Central memory CD8-positive, alpha-beta T cell (primary cell): ENCODE measurements at regions not wholly inside any gene's neighbourhood (a gene's known extent, or its start where the extent isn't known, plus 50 kb on each side); places are given as distances from the start of the nearest gene placed in this dataset.
"Not testable (repeated sequence)": the region's sequence is repeated elsewhere in the genome, so short reads cannot be mapped to it uniquely, and the experiment has no call there.

Source experiments
- ATAC-seq: fragments of 150-1000 bp; cut with Tn5 transposase; replicated peaks from 2 replicates; pipeline ENCODE4 v1.10.0; 2022; ENCODE audit warnings: mild to moderate bottlenecking, moderate FRiP score, moderate number of reproducible peaks; ENCODE audit not compliant: poor library complexity, severe bottlenecking; ENCODE audit errors: extremely low read depth
- DNase-seq, 2 donors: peaks; one replicate each; pipeline ENCODE4 v3.0.0; 2021; ENCODE audit warnings: low spot score in 2 of 2
- H3K27ac Mint-ChIP-seq: one replicate; pipeline ENCODE4 v1.8.0; 2022; ENCODE audit warnings: low read depth, mild to moderate bottlenecking, moderate library complexity, mixed read lengths
- H3K27me3 Mint-ChIP-seq: one replicate; pipeline ENCODE4 v1.8.0; 2022; ENCODE audit warnings: mixed read lengths
- H3K36me3 Mint-ChIP-seq: one replicate; pipeline ENCODE4 v1.8.0; 2022; ENCODE audit warnings: mild to moderate bottlenecking, moderate library complexity, mixed read lengths; ENCODE audit not compliant: insufficient read depth
- H3K4me1 Mint-ChIP-seq: one replicate; pipeline ENCODE4 v1.8.0; 2022; ENCODE audit warnings: mixed read lengths
- H3K4me3 Mint-ChIP-seq: one replicate; pipeline ENCODE4 v1.8.0; 2022; ENCODE audit warnings: mild to moderate bottlenecking, moderate library complexity, mixed read lengths
- H3K9me3 Mint-ChIP-seq: one replicate; pipeline ENCODE4 v1.8.0; 2022; ENCODE audit warnings: mixed read lengths

- Mint-ChIP-seq H3K27ac (no peak overlapping the region), H3K36me3 (no peaks in the 10 kb centered on the region), H3K4me1 (no peaks in the 10 kb centered on the region), H3K4me3 (no peak overlapping the region), H3K27me3 (no peaks in the 10 kb centered on the region), H3K9me3 (peaks cover 25% of the 10 kb centered on the region)
- DNase-seq (no peak), ATAC-seq (no peak)
These were observed 100.4 kb downstream of the TTC6 start for GRCh38 chr14:37695866-37696265.

- Mint-ChIP-seq H3K27me3 (no peaks in the 10 kb centered on the region), H3K36me3 (no peaks in the 10 kb centered on the region), H3K27ac (no peak overlapping the region), H3K9me3 (peaks cover 17% of the 10 kb centered on the region), H3K4me3 (no peak overlapping the region), H3K4me1 (no peaks in the 10 kb centered on the region)
- no peak for DNase-seq
- no peak for ATAC-seq
These were observed 102.2 kb downstream of the TTC6 start for GRCh38 chr14:37697489-37698121.

- H3K27me3 Mint-ChIP-seq = no peaks in the 10 kb centered on the region
- no peak overlapping the region for H3K4me3 Mint-ChIP-seq
- ATAC-seq (no peak), DNase-seq (no peak)
- no peaks in the 10 kb centered on the region for H3K36me3 Mint-ChIP-seq
- H3K9me3 Mint-ChIP-seq = peaks cover 17% of the 10 kb centered on the region
- H3K4me1 Mint-ChIP-seq = no peaks in the 10 kb centered on the region
- H3K27ac Mint-ChIP-seq = no peak overlapping the region
These were observed 103.7 kb downstream of the TTC6 start for GRCh38 chr14:37698840-37699777.

GRCh38 chr14:37707716-37708115 lies 112.3 kb downstream of the TTC6 start:
- Mint-ChIP-seq H3K9me3 (no peaks in the 10 kb centered on the region), H3K4me3 (no peak overlapping the region), H3K4me1 (no peaks in the 10 kb centered on the region), H3K27me3 (no peaks in the 10 kb centered on the region), H3K27ac (no peak overlapping the region), H3K36me3 (no peaks in the 10 kb centered on the region)
- no peak for DNase-seq
- no peak for ATAC-seq

GRCh38 chr14:37708481-37708880 lies 113.1 kb downstream of the TTC6 start:
- no peak for DNase-seq
- Mint-ChIP-seq H3K27me3 (no peaks in the 10 kb centered on the region), H3K36me3 (no peaks in the 10 kb centered on the region), H3K4me1 (no peaks in the 10 kb centered on the region), H3K27ac (no peak overlapping the region), H3K9me3 (no peaks in the 10 kb centered on the region), H3K4me3 (no peak overlapping the region)
- no peak for ATAC-seq

GRCh38 chr14:37709419-37710195 lies 114.2 kb downstream of the TTC6 start:
- no peak for DNase-seq
- no peak for ATAC-seq
- Mint-ChIP-seq H3K27me3 (no peaks in the 10 kb centered on the region), H3K27ac (no peak overlapping the region), H3K9me3 (no peaks in the 10 kb centered on the region), H3K4me1 (no peaks in the 10 kb centered on the region), H3K36me3 (no peaks in the 10 kb centered on the region), H3K4me3 (no peak overlapping the region)

GRCh38 chr14:37711356-37711830 lies 116.0 kb downstream of the TTC6 start:
- Mint-ChIP-seq H3K9me3 (no peaks in the 10 kb centered on the region), H3K4me1 (no peaks in the 10 kb centered on the region), H3K36me3 (no peaks in the 10 kb centered on the region), H3K27me3 (no peaks in the 10 kb centered on the region), H3K4me3 (no peak overlapping the region), H3K27ac (no peak overlapping the region)
- no peak for DNase-seq
- no peak for ATAC-seq

- H3K27ac Mint-ChIP-seq = no peak overlapping the region
- H3K4me1 Mint-ChIP-seq = no peaks in the 10 kb centered on the region
- no peaks in the 10 kb centered on the region for H3K36me3 Mint-ChIP-seq
- no peaks in the 10 kb centered on the region for H3K27me3 Mint-ChIP-seq
- no peaks in the 10 kb centered on the region for H3K9me3 Mint-ChIP-seq
- no peak overlapping the region for H3K4me3 Mint-ChIP-seq
- DNase-seq (no peak), ATAC-seq (no peak)
These were observed 116.5 kb downstream of the TTC6 start for GRCh38 chr14:37711831-37712475.

- not testable (repeated sequence) for H3K9me3 Mint-ChIP-seq, ATAC-seq, H3K4me3 Mint-ChIP-seq, H3K27me3 Mint-ChIP-seq, H3K27ac Mint-ChIP-seq, DNase-seq, H3K36me3 Mint-ChIP-seq, H3K4me1 Mint-ChIP-seq
These were observed 117.0 kb downstream of the TTC6 start for GRCh38 chr14:37712476-37712860.

- Mint-ChIP-seq H3K27me3 (no peaks in the 10 kb centered on the region), H3K9me3 (no peaks in the 10 kb centered on the region), H3K4me3 (no peak overlapping the region), H3K27ac (no peak overlapping the region), H3K4me1 (no peaks in the 10 kb centered on the region), H3K36me3 (no peaks in the 10 kb centered on the region)
- no peak for ATAC-seq
- no peak for DNase-seq
These were observed 117.6 kb downstream of the TTC6 start for GRCh38 chr14:37712976-37713431.

GRCh38 chr14:37720131-37720530 lies 124.7 kb downstream of the TTC6 start:
- Mint-ChIP-seq H3K4me1 (no peaks in the 10 kb centered on the region), H3K27ac (no peak overlapping the region), H3K27me3 (no peaks in the 10 kb centered on the region), H3K9me3 (no peaks in the 10 kb centered on the region), H3K36me3 (no peaks in the 10 kb centered on the region), H3K4me3 (no peak overlapping the region)
- ATAC-seq = no peak
- DNase-seq = no peak

GRCh38 chr14:37721976-37722659 lies 126.7 kb downstream of the TTC6 start:
- no peaks in the 10 kb centered on the region for H3K4me1 Mint-ChIP-seq
- no peak overlapping the region for H3K4me3 Mint-ChIP-seq
- H3K9me3 Mint-ChIP-seq = no peaks in the 10 kb centered on the region
- H3K27me3 Mint-ChIP-seq = no peaks in the 10 kb centered on the region
- H3K36me3 Mint-ChIP-seq = no peaks in the 10 kb centered on the region
- ATAC-seq = no peak
- DNase-seq = no peak
- H3K27ac Mint-ChIP-seq = no peak overlapping the region
